K562 (cell line): ENCODE measurements at regions not wholly inside any gene's neighbourhood (a gene's known extent, or its start where the extent isn't known, plus 50 kb on each side); places are given as distances from the start of the nearest gene placed in this dataset.

Experiments used
- ATAC-seq: fragments of 200-7000 bp; cut with Tn5 transposase; 3 replicates; pipeline ENCODE4 v1.9.1; 2020; ENCODE audit warnings: moderate library complexity
- BruUV-seq: library from RNA; stranded (reverse); fragments of 400-500 nt; replicated peaks from 2 replicates; lab custom pipeline; 2021; lab: Mats Ljungman, UMichigan
- CTCF ChIA-PET: fragments of 300-600 bp; formaldehyde crosslinking; extraction: SDS; loops from one replicate; lab custom pipeline; 2021; ENCODE audit warnings: low intra/inter-chr PET ratio; lab: Yijun Ruan, JAX
- POLR2A ChIA-PET: fragments of 300-600, 350-650 bp; sonication (Branson Sonifier 250); formaldehyde crosslinking; extraction: SDS; loops from one replicate; lab custom pipeline; 2021; ENCODE audit warnings: antibody characterized with exemption, inconsistent platforms; lab: Yijun Ruan, JAX
- DNase-seq, 4 experiments: peaks; one replicate each; pipeline versions ENCODE4 v3.0.0 to v3.0.0-alpha.2; 2011 to 2018; ENCODE audit warnings: low spot score in 3 of 4, mixed read lengths in 3 of 4; ENCODE audit errors: extremely low read depth in 1 of 4
- FAIRE-seq: peaks from 2 replicates; lab custom pipeline; 2011; peaks lifted over from hg19 to GRCh38; lab: Jason Lieb, UNC
- H2AFZ ChIP-seq: 2 replicates; pipeline ENCODE4 v1.6.0; 2011; ENCODE audit warnings: low read depth, low read length, control low read depth, inconsistent platforms
- H3K27ac ChIP-seq: fragments of 200-600 bp; 3 replicates; pipeline ENCODE4 v1.8.0; 2011; ENCODE audit warnings: low read depth, mild to moderate bottlenecking, control low read depth, inconsistent platforms, low read length, moderate library complexity, mixed read lengths; ENCODE audit errors: extremely low read depth
- H3K27me3 ChIP-seq, 2 experiments: fragments of 300-600 bp in 1 of 2; 2 replicates in 1 of 2; 3 replicates in 1 of 2; pipeline versions ENCODE4 v1.6.0 to v1.8.0; 2011; ENCODE audit warnings: inconsistent platforms in 2 of 2, low read length in 2 of 2, mild to moderate bottlenecking in 1 of 2, mixed read lengths in 1 of 2, moderate library complexity in 1 of 2; ENCODE audit not compliant: control insufficient read depth in 2 of 2, insufficient read depth in 2 of 2
- H3K36me3 ChIP-seq: fragments of 300-600 bp; 3 replicates; pipeline ENCODE4 v1.8.0; 2011; ENCODE audit warnings: mild to moderate bottlenecking, low read length, inconsistent platforms; ENCODE audit not compliant: control insufficient read depth, insufficient read depth
- H3K4me1 ChIP-seq, 2 experiments: fragments of 200-600 bp in 1 of 2; replicated peaks in 1 of 2; 2 replicates in 1 of 2; 3 replicates in 1 of 2; pipeline versions ENCODE4 v1.5.1 to v1.8.0; 2011; ENCODE audit warnings: inconsistent platforms in 2 of 2, low read length in 2 of 2, mild to moderate bottlenecking in 1 of 2, mixed read lengths in 1 of 2, moderate library complexity in 1 of 2; ENCODE audit not compliant: control insufficient read depth in 2 of 2, insufficient read depth in 2 of 2
- H3K4me2 ChIP-seq: 2 replicates; pipeline ENCODE4 v1.6.1; 2011; ENCODE audit warnings: low read length, control low read depth, inconsistent platforms, mixed read lengths; ENCODE audit not compliant: insufficient read depth
- H3K4me3 ChIP-seq: fragments of 200-600 bp; sonication (generic), shearing (Covaris generic); 2 replicates; pipeline ENCODE4 v1.5.1; 2016; ENCODE audit warnings: control low read depth, inconsistent platforms
- H3K79me2 ChIP-seq: fragments of 200-600 bp; 3 replicates; pipeline ENCODE4 v1.8.0; 2011; ENCODE audit warnings: low read length, inconsistent platforms; ENCODE audit not compliant: control insufficient read depth, insufficient read depth
- H3K9ac ChIP-seq, 2 experiments: 2 replicates each; pipeline versions ENCODE4 v1.6.0 to v1.6.1; 2011; ENCODE audit warnings: low read depth in 2 of 2, low read length in 2 of 2, control low read depth in 1 of 2, inconsistent platforms in 1 of 2, mild to moderate bottlenecking in 1 of 2, mixed read lengths in 1 of 2; ENCODE audit not compliant: insufficient read depth in 1 of 2
- H3K9me1 ChIP-seq: one replicate; pipeline ENCODE4 v1.6.0; 2011; ENCODE audit warnings: inconsistent platforms, mild to moderate bottlenecking, low read length, moderate library complexity; ENCODE audit not compliant: control insufficient read depth, insufficient read depth
- H3K9me3 ChIP-seq: replicated peaks from 2 replicates; pipeline ENCODE4 v1.5.1; 2011; ENCODE audit warnings: low read depth, low read length, inconsistent platforms; ENCODE audit not compliant: control insufficient read depth, insufficient read depth
- H4K20me1 ChIP-seq: replicated peaks from 2 replicates; pipeline ENCODE4 v1.6.1; 2011; ENCODE audit warnings: low read length, inconsistent platforms, mixed read lengths; ENCODE audit not compliant: control insufficient read depth, insufficient read depth
- ELF2 ChIP-seq: fragments of 250-450 bp; sonication (Bioruptor Pico); IDR thresholded peaks from 2 replicates; pipeline ENCODE4 v1.5.0; 2021; ENCODE audit warnings: mild to moderate bottlenecking
- EWSR1 ChIP-seq: fragments of 450-650 bp; IDR thresholded peaks from 2 replicates; pipeline ENCODE4 v1.6.1; 2018; ENCODE audit warnings: borderline replicate concordance, mild to moderate bottlenecking, low read depth, moderate library complexity; ENCODE audit not compliant: partially characterized antibody
- FOSL1 ChIP-seq: fragments of 200-800 bp; sonication (Bioruptor generic); conservative IDR thresholded peaks from 2 replicates; pipeline ENCODE4 v1.6.1; 2016; ENCODE audit warnings: missing genetic modification characterization, missing compliant biosample characterization
- FOXP1 ChIP-seq: sonication (generic); formaldehyde crosslinking; IDR thresholded peaks from 2 replicates; pipeline ENCODE4 v1.8.0; 2022; ENCODE audit warnings: mild to moderate bottlenecking, missing genetic modification reagents
- HMG20B ChIP-seq: fragments of 250-450 bp; sonication (Bioruptor Pico); IDR thresholded peaks from 2 replicates; pipeline ENCODE4 v1.5.0; 2021; ENCODE audit warnings: mild to moderate bottlenecking
- MAX ChIP-seq: sonication (generic); formaldehyde crosslinking; IDR thresholded peaks from 2 replicates; pipeline ENCODE4 v1.9.0; 2022; ENCODE audit warnings: mild to moderate bottlenecking, missing genetic modification reagents
- NKRF ChIP-seq: fragments of 450-650 bp; IDR thresholded peaks from 2 replicates; pipeline ENCODE4 v1.6.1; 2016; ENCODE audit warnings: borderline replicate concordance
- PHB2 ChIP-seq: fragments of 450-650 bp; IDR thresholded peaks from 2 replicates; pipeline ENCODE4 v1.6.1; 2017; ENCODE audit warnings: low read depth
- PHF8 ChIP-seq: fragments of 200-600 bp; sonication (generic); IDR thresholded peaks from 2 replicates; pipeline ENCODE4 v1.6.1; 2012; ENCODE audit warnings: mixed run types, mild to moderate bottlenecking, inconsistent platforms, low read length, moderate library complexity, borderline replicate concordance
- PHTF2 ChIP-seq: fragments of 250-450 bp; sonication (Bioruptor Pico); IDR thresholded peaks from 2 replicates; pipeline ENCODE4 v1.5.0; 2021; ENCODE audit warnings: mild to moderate bottlenecking
- SIX5 ChIP-seq, 2 experiments: IDR thresholded peaks; 2 replicates each; pipeline ENCODE4 v1.6.1; 2011; ENCODE audit warnings: low read length in 2 of 2, borderline replicate concordance in 1 of 2, low read depth in 1 of 2, mild to moderate bottlenecking in 1 of 2, moderate library complexity in 1 of 2; ENCODE audit not compliant: insufficient read depth in 1 of 2
- SMAD2 ChIP-seq: fragments of 150-350 bp; IDR thresholded peaks from 2 replicates; pipeline ENCODE4 v1.6.1; 2014; ENCODE audit warnings: low read depth, mild to moderate bottlenecking, low read length
- SREBF2 ChIP-seq: sonication (generic); formaldehyde crosslinking; IDR thresholded peaks from 2 replicates; pipeline ENCODE4 v1.4.0; 2020; ENCODE audit warnings: mild to moderate bottlenecking, missing genetic modification reagents
- ZBED1 ChIP-seq: IDR thresholded peaks from 2 replicates; pipeline ENCODE4 v1.6.1; 2014
- ZNF175 ChIP-seq: fragments of 200-800 bp; sonication (Bioruptor generic); IDR thresholded peaks from 2 replicates; pipeline ENCODE4 v1.6.1; 2016; ENCODE audit warnings: low read depth, mild to moderate bottlenecking, missing genetic modification characterization, missing compliant biosample characterization
- ZNF518B ChIP-seq: fragments of 250-450 bp; sonication (Bioruptor Pico); IDR thresholded peaks from 2 replicates; pipeline ENCODE4 v1.5.0; 2021; ENCODE audit warnings: mild to moderate bottlenecking, moderate library complexity
- ZNF707 ChIP-seq: fragments of 250-450 bp; sonication (Bioruptor Pico); conservative IDR thresholded peaks from 2 replicates; pipeline ENCODE4 v1.8.0; 2022; ENCODE audit warnings: inconsistent platforms, mild to moderate bottlenecking, moderate library complexity
- ZNF75A ChIP-seq: fragments of 450-650 bp; formaldehyde crosslinking; IDR thresholded peaks from 2 replicates; pipeline ENCODE4 v1.4.0; 2020; ENCODE audit warnings: mild to moderate bottlenecking
- ZSCAN29 ChIP-seq: fragments of 450-650 bp; IDR thresholded peaks from 2 replicates; pipeline ENCODE4 v1.6.1; 2017
- WGBS: fragments of 100-300 bp; shearing (Covaris generic); methylation state at CpG from one replicate; pipeline ENCODE4 v1.1.6; 2016; ENCODE audit warnings: low coverage, mixed read lengths; ENCODE audit not compliant: insufficient coverage; ENCODE audit errors: missing lambda C conversion rate; 5-methylcytosine and 5-hydroxymethylcytosine counted together
- in situ Hi-C: fragments of 300-500 bp; cut with MboI; formaldehyde crosslinking; loops from 4 replicates; pipeline ENCODE4 v1.15.0; 2018; ENCODE audit warnings: inconsistent platforms, mixed read lengths
- intact Hi-C: fragments of 100-400 bp; cut with micrococcal nuclease; formaldehyde crosslinking; loops from 2 replicates; pipeline ENCODE4 v1.14.2; 2022

- FAIRE-seq: no peak
- POLR2A ChIA-PET: interaction anchor here (0.8 to 1.6 kb wide), 2 partner anchors 11 to 17 kb away, joined by 3 to 5 read pairs; no protein-coding TSS in a partner anchor
Measured at GRCh38 chr15:62889734-62890505, 152.6 kb upstream of the TPM1 start.

More at GRCh38 chr15:62889734-62890505, 152.6 kb upstream of the TPM1 start:
- H3K4me2 ChIP-seq: no peak overlapping the region
- in situ Hi-C loops: no loop called here
- TF ChIP-seq ZBED1 (no peak), ZNF75A (CRISPR knock-in tag) (no peak), HMG20B (no peak), ZNF707 (no peak), SREBF2 (CRISPR knock-in tag) (no peak), ZSCAN29 (no peak), ELF2 (CRISPR knock-in tag) (no peak), NKRF (no peak), PHB2 (no peak), EWSR1 (no peak), MAX (CRISPR knock-in tag) (no peak), ZNF518B (CRISPR knock-in tag) (no peak), FOXP1 (no peak), SMAD2 (no peak), ZNF175 (CRISPR knock-in tag) (no peak), PHTF2 (CRISPR knock-in tag) (no peak), SIX5 (IDR thresholded peaks at IDR 0.05; ENCODE audit: borderline replicate concordance in 1 of 2, insufficient read depth in 1 of 2, low read depth in 1 of 2, low read length in 2 of 2) (no peak), PHF8 (no peak), FOSL1 (tag) (no peak)
- no peak overlapping the region for H3K9ac ChIP-seq
- peaks cover 5 to 31% of the 10 kb centered on the region in 2 experiments for H3K27me3 ChIP-seq
- intact Hi-C loops: no loop called here
- no peak overlapping the region for H3K4me3 ChIP-seq
- no peaks in the 10 kb centered on the region for H4K20me1 ChIP-seq
- ATAC-seq: no peak
- no peak for DNase-seq
- no peaks in the 10 kb centered on the region for H3K79me2 ChIP-seq
- CTCF ChIA-PET: no interaction called here
- H3K9me3 ChIP-seq: no peaks in the 10 kb centered on the region
- H3K27ac ChIP-seq: no peak overlapping the region
- H2AFZ ChIP-seq: no peak overlapping the region
- BruUV-seq: no TSS peak
- WGBS: 0% methylated on average over 5 of the region's 5 CpGs
- H3K9me1 ChIP-seq: no peaks in the 10 kb centered on the region
- H3K4me1 ChIP-seq: no peaks in the 10 kb centered on the region
- H3K36me3 ChIP-seq: no peaks in the 10 kb centered on the region
